ENCODE measurements at regions not wholly inside any gene's neighbourhood (a gene's known extent, or its start where the extent isn't known, plus 50 kb on each side); places are given as distances from the start of the nearest gene placed in this dataset.
"Not testable (repeated sequence)": the region's sequence is repeated elsewhere in the genome, so short reads cannot be mapped to it uniquely, and the experiment has no call there.

DNA sequence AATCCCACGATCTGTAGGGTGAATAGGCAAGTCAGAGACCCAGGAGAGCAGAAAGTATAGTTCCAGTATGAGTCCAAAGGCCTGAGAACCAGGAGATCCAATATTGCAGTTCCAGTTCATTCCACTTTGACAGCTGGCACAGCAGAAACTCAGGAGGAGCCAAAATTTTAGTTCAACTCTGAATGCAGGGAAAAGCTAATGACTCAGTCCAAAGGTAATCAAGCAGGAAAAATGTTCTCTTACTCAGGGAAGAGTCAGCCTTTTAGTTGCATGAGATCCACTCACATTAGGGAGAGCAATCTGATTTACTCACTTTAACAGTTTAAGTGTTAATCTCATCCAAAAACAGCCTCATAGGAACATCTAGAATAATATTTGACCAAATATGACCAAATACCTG, 130.2 kb upstream of the LRFN5 start:
- no peak for TF ChIP-seq CTCF (conservative IDR thresholded peaks at IDR 0.05; ENCODE audit: low read depth, low read length)
- DNase-seq (ENCODE audit: low read depth), result no peak

DNA sequence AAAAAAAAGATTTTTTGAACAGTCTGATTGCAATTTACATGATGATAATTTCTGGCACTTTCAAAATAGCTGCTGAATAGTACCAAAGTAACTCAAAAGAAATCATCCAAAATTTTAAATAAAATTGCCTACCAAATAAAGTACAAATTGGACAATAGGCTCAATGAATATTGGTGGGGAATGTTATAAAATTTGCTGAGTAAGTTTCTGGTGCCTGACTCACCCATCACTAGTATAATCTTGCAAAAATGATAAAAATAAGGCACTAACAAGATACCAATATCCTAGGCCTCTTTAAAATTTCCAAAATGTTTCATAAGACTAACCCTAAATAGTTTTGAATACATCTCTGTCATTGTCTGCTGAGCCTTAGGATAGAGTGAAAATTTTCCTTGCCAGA, 145.3 kb upstream of the LRFN5 start:
- TF ChIP-seq CTCF (conservative IDR thresholded peaks at IDR 0.05; ENCODE audit: low read depth, low read length), result no peak
- no peak overlapping the region for H3K4me3 ChIP-seq (ENCODE audit: low read length)
- DNase-seq (ENCODE audit: low read depth), result no peak

More for the DNA sequence above, 130.2 kb upstream of the LRFN5 start:
- H3K4me3 ChIP-seq (ENCODE audit: low read length), result no peak overlapping the region

DNA sequence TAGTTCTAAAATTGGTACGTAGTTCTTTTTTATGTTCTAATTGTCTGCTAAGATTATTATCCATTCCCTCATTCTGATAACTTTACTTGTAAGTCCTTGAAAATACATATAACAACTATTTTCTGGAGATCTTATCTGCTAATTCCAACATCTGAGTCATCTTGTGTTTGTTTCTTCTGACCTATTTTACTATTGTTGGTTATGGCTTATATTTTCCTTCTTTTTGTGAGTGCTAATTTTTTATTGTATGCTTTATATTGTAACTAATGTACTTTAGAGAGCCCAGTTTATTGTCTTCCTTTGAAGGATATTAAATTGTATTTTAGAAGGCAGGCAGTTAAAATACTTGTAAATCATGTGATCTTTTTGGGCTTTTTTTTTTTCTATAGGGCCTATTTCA, 149.3 kb upstream of the LRFN5 start:
- no peak for TF ChIP-seq CTCF (conservative IDR thresholded peaks at IDR 0.05; ENCODE audit: low read depth, low read length)
- DNase-seq (ENCODE audit: low read depth), result peak; percentile 21
- no peak overlapping the region for H3K4me3 ChIP-seq (ENCODE audit: low read length)

- TF ChIP-seq CTCF (conservative IDR thresholded peaks at IDR 0.05; ENCODE audit: low read depth, low read length), result no peak
- peak; percentile 26 for DNase-seq (ENCODE audit: low read depth)
- no peak overlapping the region for H3K4me3 ChIP-seq (ENCODE audit: low read length)
Measured at GRCh38 chr14:41449066-41449465, 157.6 kb upstream of the LRFN5 start.

GRCh38 chr14:41446008-41446407, 160.7 kb upstream of the LRFN5 start:
- TF ChIP-seq CTCF (conservative IDR thresholded peaks at IDR 0.05; ENCODE audit: low read depth, low read length), result no peak
- no peak for DNase-seq (ENCODE audit: low read depth)
- H3K4me3 ChIP-seq (ENCODE audit: low read length), result no peak overlapping the region

GRCh38 chr14:41423503-41423902, 183.2 kb upstream of the LRFN5 start:
- TF ChIP-seq CTCF (conservative IDR thresholded peaks at IDR 0.05; ENCODE audit: low read depth, low read length), result no peak
- H3K4me3 ChIP-seq (ENCODE audit: low read length), result no peak overlapping the region
- DNase-seq (ENCODE audit: low read depth), result no peak

- DNase-seq (ENCODE audit: low read depth); H3K4me3 ChIP-seq (ENCODE audit: low read length): not testable (repeated sequence)
Measured at GRCh38 chr14:41421308-41421707, 185.4 kb upstream of the LRFN5 start.

- DNase-seq (ENCODE audit: low read depth), result no peak
- no peak for TF ChIP-seq CTCF (conservative IDR thresholded peaks at IDR 0.05; ENCODE audit: low read depth, low read length)
- no peak overlapping the region for H3K4me3 ChIP-seq (ENCODE audit: low read length)
Measured at GRCh38 chr14:41419709-41420108, 187.0 kb upstream of the LRFN5 start.
